ENCODE measurements at regions not wholly inside any gene's neighbourhood (a gene's known extent, or its start where the extent isn't known, plus 50 kb on each side); places are given as distances from the start of the nearest gene placed in this dataset.

GRCh38 chr4:126647756-126648397, 984.9 kb upstream of the INTU start:
- TF ChIP-seq MAX (IDR thresholded peaks at IDR 0.05): no peak
- no peak for TF ChIP-seq CTCF (IDR thresholded peaks at IDR 0.05; ENCODE audit: low read depth, low read length, missing input control)
